GM23338 (cell line): ENCODE measurements at regions not wholly inside any gene's neighbourhood (a gene's known extent, or its start where the extent isn't known, plus 50 kb on each side); places are given as distances from the start of the nearest gene placed in this dataset.

Experiments used
- ATAC-seq: fragments of 200-7000 bp; cut with Tn5 transposase; 3 replicates; pipeline ENCODE4 v1.9.1; 2020
- DNase-seq: peaks from one replicate; pipeline ENCODE4 v3.0.0-alpha.2; 2015; ENCODE audit warnings: low spot score
- H2AFZ ChIP-seq: fragments of 200-600 bp; sonication (generic); 2 replicates; pipeline ENCODE4 v1.8.0; 2016; ENCODE audit warnings: antibody characterized with exemption, mild to moderate bottlenecking, moderate library complexity
- H3F3A ChIP-seq: fragments of 200-600 bp; sonication (generic); replicated peaks from 2 replicates; pipeline ENCODE4 v1.8.0; 2017; ENCODE audit warnings: antibody characterized with exemption, mixed run types, low read depth
- H3K27ac ChIP-seq: fragments of 200-600 bp; sonication (generic); 2 replicates; pipeline ENCODE4 v1.6.1; 2016; ENCODE audit warnings: low read depth
- H3K27me3 ChIP-seq: fragments of 200-600 bp; sonication (generic); 2 replicates; pipeline ENCODE4 v1.8.0; 2016; ENCODE audit warnings: mild to moderate bottlenecking, mixed run types, moderate library complexity; ENCODE audit not compliant: insufficient read depth
- H3K36me3 ChIP-seq: fragments of 200-600 bp; sonication (generic); 2 replicates; pipeline ENCODE4 v1.8.0; 2016; ENCODE audit warnings: mild to moderate bottlenecking; ENCODE audit not compliant: insufficient read depth
- H3K4me1 ChIP-seq: fragments of 200-600 bp; sonication (generic); 2 replicates; pipeline ENCODE4 v1.8.0; 2016; ENCODE audit warnings: mild to moderate bottlenecking, moderate library complexity; ENCODE audit not compliant: insufficient read depth
- H3K4me2 ChIP-seq: fragments of 200-600 bp; sonication (generic); 2 replicates; pipeline ENCODE4 v1.7.1; 2017; ENCODE audit warnings: mixed run types
- H3K4me3 ChIP-seq: fragments of 200-600 bp; sonication (generic); 2 replicates; pipeline ENCODE4 v1.6.1; 2016; ENCODE audit warnings: mixed run types
- H3K79me2 ChIP-seq: fragments of 200-600 bp; sonication (generic); replicated peaks from 2 replicates; pipeline ENCODE4 v1.8.0; 2017; ENCODE audit warnings: mild to moderate bottlenecking; ENCODE audit not compliant: insufficient read depth
- H3K9me2 ChIP-seq: fragments of 200-600 bp; sonication (generic); 2 replicates; pipeline ENCODE4 v1.8.0; 2017; ENCODE audit not compliant: insufficient read depth
- H4K20me1 ChIP-seq: fragments of 200-600 bp; sonication (generic); replicated peaks from 2 replicates; pipeline ENCODE4 v1.8.0; 2017; ENCODE audit warnings: mild to moderate bottlenecking; ENCODE audit not compliant: insufficient read depth
- H3K27ac Mint-ChIP-seq: 2 replicates; pipeline ENCODE4 v1.8.0; 2020; ENCODE audit warnings: inconsistent platforms, mild to moderate bottlenecking, moderate library complexity, mixed read lengths
- H3K27me3 Mint-ChIP-seq: 3 replicates; pipeline ENCODE4 v1.8.0; 2022; ENCODE audit warnings: low read depth, mild to moderate bottlenecking, moderate library complexity, mixed read lengths, inconsistent platforms; ENCODE audit not compliant: insufficient read depth, poor library complexity
- H3K36me3 Mint-ChIP-seq: 3 replicates; pipeline ENCODE4 v1.8.0; 2021; ENCODE audit warnings: low read depth, mild to moderate bottlenecking, inconsistent platforms, moderate library complexity, mixed read lengths
- H3K4me1 Mint-ChIP-seq: 3 replicates; pipeline ENCODE4 v1.8.0; 2020; ENCODE audit warnings: mild to moderate bottlenecking, inconsistent platforms, mixed read lengths
- H3K4me3 Mint-ChIP-seq: 3 replicates; pipeline ENCODE4 v1.8.0; 2021; ENCODE audit warnings: moderate library complexity, mild to moderate bottlenecking, inconsistent platforms, mixed read lengths
- H3K9me3 Mint-ChIP-seq: 3 replicates; pipeline ENCODE4 v1.8.0; 2020; ENCODE audit warnings: moderate library complexity, mild to moderate bottlenecking, inconsistent platforms, mixed read lengths
- CREB1 ChIP-seq: fragments of 250-450 bp; sonication (Bioruptor Pico); IDR thresholded peaks from 2 replicates; pipeline ENCODE4 v1.5.0; 2020; ENCODE audit warnings: low read depth, mild to moderate bottlenecking, moderate library complexity
- EZH2 ChIP-seq: fragments of 200-600 bp; sonication (generic); IDR thresholded peaks from one replicate; pipeline ENCODE4 v1.8.0; 2017; ENCODE audit warnings: antibody characterized with exemption, mild to moderate bottlenecking, low read depth; ENCODE audit not compliant: unreplicated experiment
- EZH2phosphoT487 ChIP-seq: fragments of 200-600 bp; sonication (generic); IDR thresholded peaks from one replicate; pipeline ENCODE4 v1.8.1; 2018; ENCODE audit warnings: antibody characterized with exemption; ENCODE audit not compliant: unreplicated experiment
- JUNB ChIP-seq: IDR thresholded peaks from one replicate; pipeline ENCODE4 v1.6.1; 2016; ENCODE audit warnings: antibody characterized with exemption; ENCODE audit not compliant: unreplicated experiment
- NANOG ChIP-seq: IDR thresholded peaks from 2 replicates; pipeline ENCODE4 v1.6.1; 2016; ENCODE audit warnings: antibody characterized with exemption, borderline replicate concordance
- POLR2AphosphoS5 ChIP-seq: IDR thresholded peaks from 2 replicates; pipeline ENCODE4 v1.6.1; 2016; ENCODE audit warnings: antibody characterized with exemption, low read depth
- REST ChIP-seq: IDR thresholded peaks from one replicate; pipeline ENCODE4 v1.6.1; 2018; ENCODE audit warnings: antibody characterized with exemption; ENCODE audit not compliant: unreplicated experiment
- STAT1 ChIP-seq: IDR thresholded peaks from one replicate; pipeline ENCODE4 v1.6.1; 2016; ENCODE audit warnings: antibody characterized with exemption; ENCODE audit not compliant: unreplicated experiment
- ZNF114 ChIP-seq: fragments of 250-450 bp; sonication (Bioruptor Pico); IDR thresholded peaks from 2 replicates; pipeline ENCODE4 v1.5.0; 2020; ENCODE audit warnings: mild to moderate bottlenecking, moderate library complexity
- ZNF331 ChIP-seq: fragments of 250-450 bp; sonication (Bioruptor Pico); IDR thresholded peaks from 2 replicates; pipeline ENCODE4 v1.5.0; 2020; ENCODE audit warnings: low read depth, mild to moderate bottlenecking, moderate library complexity
- TF ChIP-seq, protein P1 (sequence below), 2 experiments: fragments of 200-600 bp in 1 of 2; sonication (generic) in 1 of 2; conservative IDR thresholded peaks; 2 replicates each; pipeline versions ENCODE4 v1.5.1 to v1.6.1; 2016 to 2017; ENCODE audit warnings: antibody characterized with exemption in 2 of 2, low read depth in 2 of 2, mild to moderate bottlenecking in 2 of 2, moderate library complexity in 1 of 2
- TF ChIP-seq, protein P2 (sequence below): IDR thresholded peaks from 2 replicates; pipeline ENCODE4 v1.6.1; 2016; ENCODE audit warnings: antibody characterized with exemption
- TF ChIP-seq, protein P3 (sequence below): fragments of 250-450 bp; sonication (Bioruptor Pico); IDR thresholded peaks from 2 replicates; pipeline ENCODE4 v1.5.0; 2020; ENCODE audit warnings: mild to moderate bottlenecking, moderate library complexity

GRCh38 chr2:223389624-223390023 is 212.5 kb downstream of the SCG2 start:
- H3K4me1 ChIP-seq = no peaks in the 10 kb centered on the region
- H3K27ac ChIP-seq = no peak overlapping the region
- H3K4me2 ChIP-seq = no peak overlapping the region
- no peak overlapping the region for H3K4me3 ChIP-seq
- H3F3A ChIP-seq = no peaks in the 10 kb centered on the region
- peaks cover under 1% of the 10 kb centered on the region; the same call in 2 of the 3 replicates for H3K4me1 Mint-ChIP-seq
- H3K36me3 ChIP-seq = no peaks in the 10 kb centered on the region
- peaks cover 15% of the 10 kb centered on the region; the same call in 2 of the 3 replicates for H3K9me3 Mint-ChIP-seq
- H3K79me2 ChIP-seq = no peaks in the 10 kb centered on the region
- no peak overlapping the region for H3K4me3 Mint-ChIP-seq
- ATAC-seq (no peak), DNase-seq (no peak)
- no peaks in the 10 kb centered on the region for H3K27me3 Mint-ChIP-seq
- no peaks in the 10 kb centered on the region for H3K9me2 ChIP-seq
- no peaks in the 10 kb centered on the region for H3K27me3 ChIP-seq
- TF ChIP-seq ZNF114 (CRISPR knock-in tag) (no peak), POLR2AphosphoS5 (no peak), JUNB (no peak), STAT1 (no peak), CREB1 (CRISPR knock-in tag) (no peak), EZH2phosphoT487 (no peak), NANOG (no peak), EZH2 (no peak), ZNF331 (CRISPR knock-in tag) (no peak), REST (no peak)
- TF ChIP-seq, protein P1, sequence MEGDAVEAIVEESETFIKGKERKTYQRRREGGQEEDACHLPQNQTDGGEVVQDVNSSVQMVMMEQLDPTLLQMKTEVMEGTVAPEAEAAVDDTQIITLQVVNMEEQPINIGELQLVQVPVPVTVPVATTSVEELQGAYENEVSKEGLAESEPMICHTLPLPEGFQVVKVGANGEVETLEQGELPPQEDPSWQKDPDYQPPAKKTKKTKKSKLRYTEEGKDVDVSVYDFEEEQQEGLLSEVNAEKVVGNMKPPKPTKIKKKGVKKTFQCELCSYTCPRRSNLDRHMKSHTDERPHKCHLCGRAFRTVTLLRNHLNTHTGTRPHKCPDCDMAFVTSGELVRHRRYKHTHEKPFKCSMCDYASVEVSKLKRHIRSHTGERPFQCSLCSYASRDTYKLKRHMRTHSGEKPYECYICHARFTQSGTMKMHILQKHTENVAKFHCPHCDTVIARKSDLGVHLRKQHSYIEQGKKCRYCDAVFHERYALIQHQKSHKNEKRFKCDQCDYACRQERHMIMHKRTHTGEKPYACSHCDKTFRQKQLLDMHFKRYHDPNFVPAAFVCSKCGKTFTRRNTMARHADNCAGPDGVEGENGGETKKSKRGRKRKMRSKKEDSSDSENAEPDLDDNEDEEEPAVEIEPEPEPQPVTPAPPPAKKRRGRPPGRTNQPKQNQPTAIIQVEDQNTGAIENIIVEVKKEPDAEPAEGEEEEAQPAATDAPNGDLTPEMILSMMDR (conservative IDR thresholded peaks at IDR 0.05; ENCODE audit: low read depth in 2 of 2) = no peak
- TF ChIP-seq, protein P2, sequence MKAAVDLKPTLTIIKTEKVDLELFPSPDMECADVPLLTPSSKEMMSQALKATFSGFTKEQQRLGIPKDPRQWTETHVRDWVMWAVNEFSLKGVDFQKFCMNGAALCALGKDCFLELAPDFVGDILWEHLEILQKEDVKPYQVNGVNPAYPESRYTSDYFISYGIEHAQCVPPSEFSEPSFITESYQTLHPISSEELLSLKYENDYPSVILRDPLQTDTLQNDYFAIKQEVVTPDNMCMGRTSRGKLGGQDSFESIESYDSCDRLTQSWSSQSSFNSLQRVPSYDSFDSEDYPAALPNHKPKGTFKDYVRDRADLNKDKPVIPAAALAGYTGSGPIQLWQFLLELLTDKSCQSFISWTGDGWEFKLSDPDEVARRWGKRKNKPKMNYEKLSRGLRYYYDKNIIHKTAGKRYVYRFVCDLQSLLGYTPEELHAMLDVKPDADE = no peak
- TF ChIP-seq, protein P3, sequence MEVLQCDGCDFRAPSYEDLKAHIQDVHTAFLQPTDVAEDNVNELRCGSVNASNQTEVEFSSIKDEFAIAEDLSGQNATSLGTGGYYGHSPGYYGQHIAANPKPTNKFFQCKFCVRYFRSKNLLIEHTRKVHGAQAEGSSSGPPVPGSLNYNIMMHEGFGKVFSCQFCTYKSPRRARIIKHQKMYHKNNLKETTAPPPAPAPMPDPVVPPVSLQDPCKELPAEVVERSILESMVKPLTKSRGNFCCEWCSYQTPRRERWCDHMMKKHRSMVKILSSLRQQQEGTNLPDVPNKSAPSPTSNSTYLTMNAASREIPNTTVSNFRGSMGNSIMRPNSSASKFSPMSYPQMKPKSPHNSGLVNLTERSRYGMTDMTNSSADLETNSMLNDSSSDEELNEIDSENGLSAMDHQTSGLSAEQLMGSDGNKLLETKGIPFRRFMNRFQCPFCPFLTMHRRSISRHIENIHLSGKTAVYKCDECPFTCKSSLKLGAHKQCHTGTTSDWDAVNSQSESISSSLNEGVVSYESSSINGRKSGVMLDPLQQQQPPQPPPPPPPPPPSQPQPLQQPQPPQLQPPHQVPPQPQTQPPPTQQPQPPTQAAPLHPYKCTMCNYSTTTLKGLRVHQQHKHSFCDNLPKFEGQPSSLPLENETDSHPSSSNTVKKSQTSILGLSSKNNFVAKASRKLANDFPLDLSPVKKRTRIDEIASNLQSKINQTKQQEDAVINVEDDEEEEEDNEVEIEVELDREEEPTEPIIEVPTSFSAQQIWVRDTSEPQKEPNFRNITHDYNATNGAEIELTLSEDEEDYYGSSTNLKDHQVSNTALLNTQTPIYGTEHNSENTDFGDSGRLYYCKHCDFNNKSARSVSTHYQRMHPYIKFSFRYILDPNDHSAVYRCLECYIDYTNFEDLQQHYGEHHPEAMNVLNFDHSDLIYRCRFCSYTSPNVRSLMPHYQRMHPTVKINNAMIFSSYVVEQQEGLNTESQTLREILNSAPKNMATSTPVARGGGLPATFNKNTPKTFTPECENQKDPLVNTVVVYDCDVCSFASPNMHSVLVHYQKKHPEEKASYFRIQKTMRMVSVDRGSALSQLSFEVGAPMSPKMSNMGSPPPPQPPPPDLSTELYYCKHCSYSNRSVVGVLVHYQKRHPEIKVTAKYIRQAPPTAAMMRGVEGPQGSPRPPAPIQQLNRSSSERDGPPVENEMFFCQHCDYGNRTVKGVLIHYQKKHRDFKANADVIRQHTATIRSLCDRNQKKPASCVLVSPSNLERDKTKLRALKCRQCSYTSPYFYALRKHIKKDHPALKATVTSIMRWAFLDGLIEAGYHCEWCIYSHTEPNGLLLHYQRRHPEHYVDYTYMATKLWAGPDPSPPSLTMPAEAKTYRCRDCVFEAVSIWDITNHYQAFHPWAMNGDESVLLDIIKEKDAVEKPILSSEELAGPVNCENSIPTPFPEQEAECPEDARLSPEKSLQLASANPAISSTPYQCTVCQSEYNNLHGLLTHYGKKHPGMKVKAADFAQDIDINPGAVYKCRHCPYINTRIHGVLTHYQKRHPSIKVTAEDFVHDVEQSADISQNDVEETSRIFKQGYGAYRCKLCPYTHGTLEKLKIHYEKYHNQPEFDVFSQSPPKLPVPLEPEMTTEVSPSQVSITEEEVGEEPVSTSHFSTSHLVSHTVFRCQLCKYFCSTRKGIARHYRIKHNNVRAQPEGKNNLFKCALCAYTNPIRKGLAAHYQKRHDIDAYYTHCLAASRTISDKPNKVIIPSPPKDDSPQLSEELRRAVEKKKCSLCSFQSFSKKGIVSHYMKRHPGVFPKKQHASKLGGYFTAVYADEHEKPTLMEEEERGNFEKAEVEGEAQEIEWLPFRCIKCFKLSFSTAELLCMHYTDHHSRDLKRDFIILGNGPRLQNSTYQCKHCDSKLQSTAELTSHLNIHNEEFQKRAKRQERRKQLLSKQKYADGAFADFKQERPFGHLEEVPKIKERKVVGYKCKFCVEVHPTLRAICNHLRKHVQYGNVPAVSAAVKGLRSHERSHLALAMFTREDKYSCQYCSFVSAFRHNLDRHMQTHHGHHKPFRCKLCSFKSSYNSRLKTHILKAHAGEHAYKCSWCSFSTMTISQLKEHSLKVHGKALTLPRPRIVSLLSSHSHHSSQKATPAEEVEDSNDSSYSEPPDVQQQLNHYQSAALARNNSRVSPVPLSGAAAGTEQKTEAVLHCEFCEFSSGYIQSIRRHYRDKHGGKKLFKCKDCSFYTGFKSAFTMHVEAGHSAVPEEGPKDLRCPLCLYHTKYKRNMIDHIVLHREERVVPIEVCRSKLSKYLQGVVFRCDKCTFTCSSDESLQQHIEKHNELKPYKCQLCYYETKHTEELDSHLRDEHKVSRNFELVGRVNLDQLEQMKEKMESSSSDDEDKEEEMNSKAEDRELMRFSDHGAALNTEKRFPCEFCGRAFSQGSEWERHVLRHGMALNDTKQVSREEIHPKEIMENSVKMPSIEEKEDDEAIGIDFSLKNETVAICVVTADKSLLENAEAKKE (CRISPR knock-in tag) = no peak
- no peak overlapping the region for H2AFZ ChIP-seq
- peaks cover 5% of the 10 kb centered on the region; the same call in 2 of the 3 replicates for H3K36me3 Mint-ChIP-seq
- H4K20me1 ChIP-seq = no peaks in the 10 kb centered on the region
- H3K27ac Mint-ChIP-seq = no peak overlapping the region
